ENCODE measurements at regions not wholly inside any gene's neighbourhood (a gene's known extent, or its start where the extent isn't known, plus 50 kb on each side); places are given as distances from the start of the nearest gene placed in this dataset.

- TF ChIP-seq POLR2A (IDR thresholded peaks at IDR 0.05) (no peak), CTCF (IDR thresholded peaks at IDR 0.05) (no peak)
Observed at GRCh38 chr2:225737556-225737955, 338.0 kb downstream of the NYAP2 start.
